Transverse colon (tissue), 4 donors: ENCODE measurements at regions not wholly inside any gene's neighbourhood (a gene's known extent, or its start where the extent isn't known, plus 50 kb on each side); places are given as distances from the start of the nearest gene placed in this dataset.
"Not testable (repeated sequence)": the region's sequence is repeated elsewhere in the genome, so short reads cannot be mapped to it uniquely, and the experiment has no call there.

Source experiments
- DNase-seq: peaks from one replicate; pipeline ENCODE4 v3.0.0-alpha.2; 2019
- H3K27ac ChIP-seq, 4 donors: fragments of 200-600 bp; sonication (generic); 2 replicates each; pipeline ENCODE4 v1.5.1; 2016 to 2018; ENCODE audit warnings: inconsistent platforms in 4 of 4
- H3K27me3 ChIP-seq: fragments of 200-600 bp; sonication (generic); 2 replicates; pipeline ENCODE4 v1.5.1; 2017; ENCODE audit warnings: inconsistent platforms
- H3K36me3 ChIP-seq, 4 donors: fragments of 200-600 bp; sonication (generic); 2 replicates each; pipeline ENCODE4 v1.5.1; 2017 to 2019; ENCODE audit warnings: inconsistent platforms in 4 of 4
- H3K4me1 ChIP-seq, 4 donors: fragments of 200-600 bp; sonication (generic); 2 replicates each; pipeline ENCODE4 v1.5.1; 2017 to 2020; ENCODE audit warnings: inconsistent platforms in 4 of 4
- H3K4me3 ChIP-seq, 4 donors: fragments of 200-600 bp; sonication (generic); 1 replicate in 1 of 4; 2 replicates in 3 of 4; pipeline versions ENCODE4 v1.5.1 to v1.6.1; 2017 to 2019; ENCODE audit warnings: inconsistent platforms in 4 of 4
- H3K9me3 ChIP-seq, 2 donors: fragments of 200-600 bp; sonication (generic); 2 replicates each; pipeline ENCODE4 v1.5.1; 2017 to 2019; ENCODE audit warnings: inconsistent platforms in 2 of 2
- CTCF ChIP-seq, 5 experiments: fragments of 200-600 bp in 3 of 5; fragments of 450-650 bp in 2 of 5; sonication (generic) in 3 of 5; IDR thresholded peaks; 1 replicate in 2 of 5; 2 replicates in 3 of 5; pipeline ENCODE4 v1.5.1; 2016 to 2017; ENCODE audit warnings: antibody characterized with exemption in 5 of 5, inconsistent platforms in 3 of 5, mild to moderate bottlenecking in 2 of 5, moderate library complexity in 1 of 5
- EP300 ChIP-seq: sonication (generic); formaldehyde crosslinking; IDR thresholded peaks from one replicate; pipeline ENCODE4 v1.6.1; 2017; ENCODE audit warnings: antibody characterized with exemption, low read depth
- POLR2A ChIP-seq: fragments of 450-650 bp; IDR thresholded peaks from one replicate; pipeline ENCODE4 v1.6.1; 2016; ENCODE audit warnings: antibody characterized with exemption, mild to moderate bottlenecking, moderate library complexity
- POLR2AphosphoS5 ChIP-seq, 3 donors: sonication (generic); formaldehyde crosslinking; IDR thresholded peaks; one replicate each; pipeline ENCODE4 v1.6.1; 2016; ENCODE audit warnings: antibody characterized with exemption in 3 of 3
- WGBS, 2 donors: methylation state at CpG; one replicate each; pipeline ENCODE4 v1.1.5; 2018; ENCODE audit warnings: low coverage in 1 of 2; 5-methylcytosine and 5-hydroxymethylcytosine counted together
- in situ Hi-C, 4 donors: fragments of 200-750 bp; cut with MboI; loops; one replicate each; pipeline versions ENCODE4 v1.15.0 to v1.15.1; 2017; ENCODE audit warnings: low sequenced_read_pairs in 3 of 4, low pct_ligation_motif_present in 1 of 4, low pct_unique_long_range_greater_than_20kb in 1 of 4
- intact Hi-C: fragments of 100-400 bp; cut with DNase I; formaldehyde crosslinking; loops from one replicate; pipeline ENCODE4 v1.15.1; 2023; ENCODE audit warnings: low total_unique reads

- Histone ChIP-seq H3K27me3 (no peaks in the 10 kb centered on the region), H3K9me3 (no peaks in the 10 kb centered on the region), H3K4me3 (no peak overlapping the region), H3K27ac (no peak overlapping the region), H3K4me1 (no peaks in the 10 kb centered on the region), H3K36me3 (no peaks in the 10 kb centered on the region)
- no peak for DNase-seq
- 59 to 61% methylated on average over 4 of the region's 4 CpGs for WGBS, 2 donors
- TF ChIP-seq POLR2AphosphoS5 (IDR thresholded peaks at IDR 0.05), result no peak
- TF ChIP-seq POLR2A, result no peak
- TF ChIP-seq EP300, result no peak
- TF ChIP-seq CTCF (IDR thresholded peaks at IDR 0.05), result no peak
- intact Hi-C loops (no loop called here), in situ Hi-C loops (no loop called here)
Measured at GRCh38 chr18:4758980-4759379, 303.9 kb upstream of the DLGAP1 start.

- H3K27ac ChIP-seq, result no peak overlapping the region
- no peak for TF ChIP-seq POLR2A
- TF ChIP-seq EP300, result no peak
- TF ChIP-seq CTCF (IDR thresholded peaks at IDR 0.05), result no peak
- in situ Hi-C loops (no loop called here), intact Hi-C loops (no loop called here)
- no peak for DNase-seq
- H3K4me1 ChIP-seq, result no peaks in the 10 kb centered on the region
- no peaks in the 10 kb centered on the region for H3K9me3 ChIP-seq
- no peaks in the 10 kb centered on the region for H3K27me3 ChIP-seq
- H3K4me3 ChIP-seq, result no peak overlapping the region
- 62 to 71% methylated on average over 4 of the region's 4 CpGs for WGBS, 2 donors
- H3K36me3 ChIP-seq, result no peaks in the 10 kb centered on the region
Measured at GRCh38 chr18:4755848-4756247, 300.7 kb upstream of the DLGAP1 start.

- in situ Hi-C loops, result not testable (repeated sequence)
- 54 to 90% methylated on average over 2 to 6 of the region's 6 CpGs for WGBS, 2 donors
Measured at GRCh38 chr18:4753151-4753550, 298.0 kb upstream of the DLGAP1 start.

GRCh38 chr18:4751523-4751922 lies 296.4 kb upstream of the DLGAP1 start:
- no peak for DNase-seq
- Histone ChIP-seq H3K27ac (no peak overlapping the region), H3K4me1 (no peaks in the 10 kb centered on the region), H3K36me3 (no peaks in the 10 kb centered on the region), H3K4me3 (no peak overlapping the region), H3K27me3 (no peaks in the 10 kb centered on the region), H3K9me3 (no peaks in the 10 kb centered on the region)
- in situ Hi-C loops (no loop called here), intact Hi-C loops (no loop called here)
- TF ChIP-seq CTCF (IDR thresholded peaks at IDR 0.05) (no peak), POLR2AphosphoS5 (IDR thresholded peaks at IDR 0.05) (no peak), EP300 (no peak), POLR2A (no peak)
- 57 to 84% methylated on average over 2 to 3 of the region's 3 CpGs for WGBS, 2 donors

More at GRCh38 chr18:4753151-4753550, 298.0 kb upstream of the DLGAP1 start:
- H3K36me3 ChIP-seq, H3K27ac ChIP-seq, intact Hi-C loops, DNase-seq, H3K4me1 ChIP-seq, H3K9me3 ChIP-seq, H3K27me3 ChIP-seq, H3K4me3 ChIP-seq: not testable (repeated sequence)
